HG02970 (cell line): ENCODE measurements at regions not wholly inside any gene's neighbourhood (a gene's known extent, or its start where the extent isn't known, plus 50 kb on each side); places are given as distances from the start of the nearest gene placed in this dataset.

ENCODE experiments used
- ATAC-seq: cut with Tn5 transposase; IDR thresholded peaks from one replicate; pipeline ENCODE4 v1.9.1; 2021; ENCODE audit warnings: mild to moderate bottlenecking, moderate library complexity, moderate number of reproducible peaks; ENCODE audit not compliant: unreplicated experiment, low FRiP score

DNA sequence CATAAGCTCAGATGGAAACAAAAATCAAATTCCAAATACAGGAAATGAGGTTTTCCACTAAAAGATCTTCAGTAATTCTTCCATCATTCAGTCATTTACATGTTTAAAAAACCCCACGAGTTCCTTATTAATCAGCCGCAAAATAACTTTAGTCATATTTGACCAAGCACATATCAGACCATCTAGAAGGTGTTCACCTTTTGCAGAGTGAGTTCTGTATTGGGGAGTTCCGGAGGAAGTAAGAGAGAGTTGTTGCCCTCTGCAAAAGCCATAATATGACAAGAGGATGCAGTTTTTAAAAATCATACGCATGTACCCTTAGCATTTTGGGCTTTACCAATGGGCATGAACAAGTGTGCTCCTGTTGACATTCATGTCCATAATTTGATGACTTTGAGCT is 61.6 kb downstream of the CCR1 start:
- ATAC-seq, result no peak

DNA sequence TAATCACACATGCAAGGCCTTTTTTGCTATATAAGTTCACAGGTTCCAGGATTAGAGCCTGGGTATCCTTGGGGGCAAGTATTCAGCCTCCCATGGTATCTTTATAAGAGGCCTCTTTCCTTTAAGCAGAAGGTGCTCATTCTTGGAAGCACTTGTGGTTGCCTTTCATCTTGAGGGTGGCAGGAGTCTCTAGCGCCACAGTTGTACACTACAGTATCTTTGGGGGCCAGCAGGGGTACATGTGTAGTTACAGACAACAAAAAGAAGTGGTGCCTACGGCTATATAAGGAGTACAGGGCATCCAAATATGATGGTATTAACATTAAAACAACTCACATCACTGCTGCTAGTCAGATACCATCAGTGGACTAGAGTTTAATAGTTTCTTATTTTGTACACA is 62.1 kb downstream of the CCR1 start:
- ATAC-seq, result no peak

DNA sequence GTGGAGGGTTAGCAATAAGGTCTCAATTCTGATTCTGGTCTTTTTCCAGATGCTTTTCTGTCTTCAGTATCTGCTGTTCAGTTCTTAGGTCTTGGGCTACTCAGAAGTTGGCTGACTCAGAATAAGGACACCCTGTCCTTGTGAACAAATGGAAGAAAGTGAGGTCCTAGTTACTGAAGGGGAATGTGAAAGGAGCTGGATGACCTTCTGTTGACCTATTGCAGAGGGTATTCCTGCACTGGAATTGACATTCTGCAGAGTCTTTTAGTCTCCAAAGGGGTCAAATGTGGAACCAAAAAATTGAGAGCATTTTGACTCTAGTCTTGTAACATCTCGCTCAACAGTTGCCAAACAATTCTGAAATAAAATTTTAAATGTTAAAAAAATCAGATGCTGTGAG is 63.0 kb downstream of the CCR1 start:
- no peak for ATAC-seq

DNA sequence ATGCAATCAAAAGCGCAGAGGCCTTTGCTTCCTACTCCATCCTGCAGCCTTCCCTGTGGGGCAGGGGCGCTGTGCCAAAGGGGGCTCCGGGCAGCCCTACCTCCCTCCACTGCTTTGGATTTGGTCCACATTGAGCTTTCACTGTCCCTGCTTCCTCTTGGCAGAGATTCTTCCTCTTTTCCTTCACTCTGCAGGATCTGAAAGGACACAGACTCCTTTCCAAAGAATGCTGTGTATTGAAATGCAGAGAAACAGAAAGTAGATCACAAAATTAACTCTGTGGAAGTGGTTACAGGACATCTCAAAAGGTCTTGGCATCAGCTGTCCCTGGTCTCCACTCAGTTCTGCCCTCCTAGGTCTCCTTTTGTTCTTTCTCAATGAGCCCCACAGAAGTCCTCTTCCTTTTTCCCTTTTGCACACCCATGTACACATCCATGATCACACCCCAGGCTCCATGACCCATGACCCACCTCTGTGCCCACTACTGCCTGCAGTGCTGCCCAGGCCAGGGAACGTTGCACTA is 64.1 kb downstream of the CCR1 start:
- ATAC-seq, result no peak

DNA sequence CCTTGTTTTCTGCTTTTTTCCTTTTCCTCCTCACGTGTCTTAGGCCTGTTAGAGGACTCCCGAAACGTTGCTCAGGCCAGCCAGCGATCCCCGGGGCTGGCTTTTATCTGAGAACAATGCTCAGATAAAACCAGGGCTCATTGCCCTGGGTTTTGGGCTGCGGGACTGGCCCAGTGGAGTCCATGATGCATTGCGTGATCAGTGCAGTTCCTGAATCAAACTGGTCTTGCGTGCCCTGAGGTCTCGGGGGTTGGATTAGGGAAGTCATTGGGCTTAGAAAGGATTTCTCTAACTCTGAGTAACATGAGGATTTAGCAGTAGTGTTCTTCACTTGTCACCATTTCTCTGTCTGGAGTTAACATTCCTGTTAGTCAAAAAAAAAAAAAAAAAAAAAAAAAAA is 66.3 kb downstream of the CCR1 start:
- ATAC-seq, result no peak

DNA sequence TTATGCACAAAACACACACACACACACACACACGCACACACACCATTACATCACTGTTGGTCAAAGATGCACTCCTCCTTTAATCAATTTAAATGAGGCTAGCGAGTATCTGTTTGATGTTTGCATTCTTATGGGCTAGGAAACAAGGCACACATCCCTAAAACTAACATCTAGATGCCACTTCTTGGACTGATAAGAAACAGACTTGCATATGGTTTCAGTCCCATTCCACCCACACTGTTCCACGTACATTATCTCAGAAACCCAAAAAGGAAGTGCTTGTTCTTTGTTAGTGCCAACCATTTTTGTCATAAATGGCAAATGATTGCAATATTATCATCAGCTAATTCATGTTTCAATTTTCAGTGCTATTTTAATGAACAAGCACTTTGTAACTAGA is 69.5 kb downstream of the CCR1 start:
- ATAC-seq, result no peak

GRCh38 chr3:46135475-46135874 is 72.6 kb downstream of the CCR1 start:
- no peak for ATAC-seq

GRCh38 chr3:46133285-46133684 is 74.8 kb downstream of the CCR1 start:
- ATAC-seq, result no peak

- no peak for ATAC-seq
These were observed 75.5 kb downstream of the CCR1 start for GRCh38 chr3:46132565-46132964.

DNA sequence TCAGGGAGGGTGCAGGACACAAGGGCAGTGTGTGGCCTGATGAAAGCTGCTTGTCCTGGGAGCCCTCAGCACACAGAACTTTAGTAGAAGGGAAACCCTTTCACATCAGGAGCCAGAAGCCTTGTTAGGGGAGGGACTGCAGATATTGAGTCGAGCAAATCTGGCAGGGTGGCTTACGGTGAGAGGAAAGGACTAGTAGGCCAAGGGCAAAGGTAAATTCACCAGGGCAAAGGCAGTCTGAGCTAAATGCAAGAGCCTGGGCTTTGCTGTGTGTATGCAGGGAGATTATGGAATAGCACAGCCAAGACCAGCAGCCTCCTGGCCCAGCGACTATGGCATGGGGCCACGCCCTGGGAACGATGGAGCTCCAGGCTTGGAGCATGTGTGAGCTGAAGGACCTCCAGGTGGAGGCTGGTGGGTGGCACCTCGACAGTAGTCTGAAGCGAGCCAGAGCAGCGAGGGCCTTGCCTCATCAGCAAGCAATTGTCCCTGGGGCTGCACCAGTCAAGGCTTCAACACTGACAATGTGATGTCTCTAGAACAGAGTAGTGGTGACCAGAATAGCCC is 76.1 kb downstream of the CCR1 start:
- no peak for ATAC-seq

DNA sequence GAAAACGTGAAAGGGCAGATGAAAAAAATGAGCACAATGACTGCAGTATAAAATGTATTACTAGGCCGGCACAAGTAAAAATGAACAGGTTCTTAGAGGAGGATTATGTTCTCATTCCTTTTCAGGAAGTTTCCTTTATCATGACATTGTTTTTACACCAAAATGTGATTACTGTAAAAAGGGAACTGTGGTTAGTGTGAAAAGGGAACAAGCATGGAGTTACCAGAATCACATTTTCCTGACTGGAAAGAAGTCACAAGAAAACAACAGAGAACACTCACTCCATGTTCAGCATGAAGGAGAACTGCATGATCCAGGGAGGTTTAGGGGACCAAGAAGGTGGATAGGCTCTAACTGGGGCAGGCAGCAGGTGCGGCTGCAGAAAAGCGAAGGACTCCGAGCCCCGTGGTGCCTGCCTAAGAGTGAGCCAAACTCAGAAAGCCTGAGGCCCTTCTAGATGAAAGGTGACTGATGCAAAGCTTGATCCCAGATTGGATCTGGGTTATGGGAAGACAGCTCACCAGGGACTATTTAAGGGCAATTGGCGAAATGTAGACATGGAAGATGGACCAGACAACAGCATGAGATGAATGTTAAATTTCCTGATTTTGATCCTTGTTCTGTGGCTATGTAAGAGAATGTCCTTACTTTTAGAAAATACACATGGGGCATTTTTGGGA is 77.3 kb downstream of the CCR1 start:
- no peak for ATAC-seq

GRCh38 chr3:46129588-46130272 is 78.4 kb downstream of the CCR1 start:
- ATAC-seq, result no peak

DNA sequence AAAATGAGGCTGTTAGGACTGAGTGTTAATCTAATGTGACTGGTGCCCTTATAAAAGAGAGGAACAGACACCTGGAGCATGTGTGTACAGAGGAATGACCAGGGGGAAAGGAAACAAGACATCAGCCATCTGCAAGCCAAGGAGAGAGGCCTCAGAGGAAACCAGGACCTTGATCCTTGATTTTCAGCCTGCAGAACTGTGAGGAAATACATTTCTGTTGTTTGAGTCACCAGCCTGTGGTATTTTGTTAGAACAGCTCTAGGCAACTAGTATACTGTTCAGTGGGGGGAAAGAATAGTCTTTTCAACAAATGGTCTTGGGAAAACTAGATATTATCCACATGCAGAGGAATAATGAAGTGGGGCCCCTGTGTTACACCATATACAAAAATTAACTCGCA is 80.6 kb downstream of the CCR1 start:
- no peak for ATAC-seq

- no peak for ATAC-seq
These were observed 83.6 kb downstream of the CCR1 start for GRCh38 chr3:46124216-46125177.

DNA sequence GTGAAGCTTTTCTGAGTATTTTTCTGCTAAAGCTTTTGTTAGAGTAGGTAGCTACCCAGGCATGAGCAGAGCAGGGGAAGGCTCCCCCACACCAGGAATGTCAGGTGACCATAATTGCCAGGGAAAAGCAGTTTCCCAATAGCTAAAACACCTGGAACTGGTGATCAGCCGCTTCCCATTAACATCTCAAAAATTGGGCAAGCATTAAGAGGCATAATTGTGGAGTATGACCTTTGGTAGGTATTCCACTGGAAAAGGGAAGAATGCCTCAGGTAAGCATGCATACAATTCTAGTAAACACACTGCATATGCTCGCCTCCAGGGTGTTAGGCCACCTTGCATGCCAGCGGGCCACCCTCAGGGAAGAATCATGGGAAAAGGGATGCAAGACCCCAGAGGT is 84.5 kb downstream of the CCR1 start:
- no peak for ATAC-seq

DNA sequence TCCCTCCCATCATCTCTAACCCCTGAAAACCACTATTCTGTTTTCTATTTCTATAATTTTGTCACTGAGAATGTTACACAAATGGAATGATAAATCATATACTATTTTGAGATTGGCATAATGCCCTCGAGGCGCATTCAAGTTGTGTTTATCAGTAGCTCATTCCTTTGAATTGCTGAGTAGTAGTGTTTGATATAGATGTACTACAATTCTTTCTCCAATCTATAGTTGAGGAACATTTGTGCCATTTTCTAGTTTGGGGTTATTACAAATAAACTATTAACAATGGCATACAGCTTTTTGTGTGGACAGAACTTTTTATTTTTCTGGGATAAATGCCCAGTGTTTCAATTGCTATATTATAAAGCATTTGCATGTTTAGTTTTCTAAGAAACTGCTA is 86.0 kb downstream of the CCR1 start:
- no peak for ATAC-seq

- ATAC-seq, result no peak
These were observed 87.1 kb downstream of the CCR1 start for GRCh38 chr3:46120983-46121382.

DNA sequence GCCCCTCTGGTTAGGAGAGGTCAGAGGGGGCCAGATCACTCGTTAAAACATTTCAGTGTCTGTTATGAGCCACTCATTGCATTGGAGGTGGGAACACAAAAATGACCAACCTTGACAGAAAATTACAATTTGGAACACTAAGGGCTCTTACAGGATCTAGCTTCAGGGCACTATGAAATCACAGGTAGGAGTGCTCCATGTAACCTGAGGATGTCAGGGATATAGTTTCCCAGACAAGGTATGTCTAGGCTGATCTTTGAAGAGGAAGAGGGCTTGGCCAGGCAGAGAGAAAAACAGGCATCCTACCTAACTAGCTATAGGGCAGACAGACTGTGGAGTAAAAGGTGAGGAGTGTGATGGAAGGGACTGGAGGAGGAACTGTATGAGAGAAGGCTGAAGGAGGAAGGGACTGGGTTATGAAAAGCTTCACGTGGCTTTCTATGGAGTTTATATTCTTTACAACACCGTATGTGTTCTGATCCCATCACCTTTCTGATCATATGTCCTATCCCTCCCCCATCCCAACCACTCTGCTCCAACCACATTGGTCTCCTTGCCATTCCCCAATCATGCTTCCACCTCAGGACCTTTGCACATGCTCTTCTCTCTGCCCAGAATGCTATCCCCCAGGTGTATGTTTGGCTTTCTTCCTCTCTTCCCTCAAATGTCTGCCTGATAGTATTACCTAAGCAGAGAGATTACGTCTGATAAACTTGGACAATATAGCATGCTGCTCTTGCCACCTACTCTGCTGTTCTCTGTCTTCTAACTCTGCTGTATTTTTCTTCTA is 88.2 kb downstream of the CCR1 start:
- no peak for ATAC-seq

GRCh38 chr3:46119253-46119652 is 88.9 kb downstream of the CCR1 start:
- ATAC-seq, result no peak

- no peak for ATAC-seq
These were observed 89.7 kb upstream of the XCR1 start for GRCh38 chr3:46116996-46117395.
